PC-3 (cell line): ENCODE measurements at regions not wholly inside any gene's neighbourhood (a gene's known extent, or its start where the extent isn't known, plus 50 kb on each side); places are given as distances from the start of the nearest gene placed in this dataset.

ENCODE experiments used
- ATAC-seq: fragments of 200-7000 bp; cut with Tn5 transposase; 2 replicates; pipeline ENCODE4 v1.9.1; 2020; ENCODE audit warnings: mild to moderate bottlenecking, moderate library complexity
- BruUV-seq: library from RNA; stranded (reverse); fragments of 400-500 nt; replicated peaks from 2 replicates; lab custom pipeline; 2021; lab: Mats Ljungman, UMichigan
- CTCF ChIA-PET: fragments of 300-600 bp; sonication (Branson Sonifier 250); formaldehyde crosslinking; loops from one replicate; lab custom pipeline; 2022; ENCODE audit warnings: antibody characterized with exemption; lab: Charles Lee
- POLR2A ChIA-PET: fragments of 300-600 bp; sonication (Branson Sonifier 250); formaldehyde crosslinking; loops from one replicate; lab custom pipeline; 2022; ENCODE audit warnings: antibody characterized with exemption; ENCODE audit not compliant: unreplicated experiment; lab: Charles Lee
- DNase-seq: peaks from one replicate; pipeline ENCODE4 v3.0.0-alpha.2; 2015
- H2AFZ ChIP-seq: fragments of 300-600 bp; sonication (generic); 2 replicates; pipeline ENCODE4 v1.6.0; 2016; ENCODE audit warnings: antibody characterized with exemption, low read length
- H3F3A ChIP-seq: fragments of 300-600 bp; sonication (generic); one replicate; pipeline ENCODE4 v1.6.0; 2017; ENCODE audit warnings: antibody characterized with exemption, low read length, control low read depth, mild to moderate bottlenecking; ENCODE audit not compliant: unreplicated experiment
- H3K27ac ChIP-seq: fragments of 300-600 bp; sonication (generic); 2 replicates; pipeline ENCODE4 v1.5.1; 2016; ENCODE audit warnings: mild to moderate bottlenecking, low read length
- H3K27me3 ChIP-seq: fragments of 300-600 bp; sonication (generic); 2 replicates; pipeline ENCODE4 v1.6.1; 2016; ENCODE audit warnings: low read length, mixed read lengths
- H3K36me3 ChIP-seq: fragments of 300-600 bp; sonication (generic); 2 replicates; pipeline ENCODE4 v1.6.1; 2016; ENCODE audit warnings: low read depth, mixed run types, low read length, mixed read lengths
- H3K4me1 ChIP-seq: fragments of 300-600 bp; sonication (generic); 2 replicates; pipeline ENCODE4 v1.5.1; 2016; ENCODE audit warnings: low read length; ENCODE audit not compliant: insufficient read depth
- H3K4me2 ChIP-seq: fragments of 300-600 bp; sonication (generic); 2 replicates; pipeline ENCODE4 v1.6.0; 2016; ENCODE audit warnings: low read length
- H3K4me3 ChIP-seq: fragments of 300-600 bp; sonication (generic); 2 replicates; pipeline ENCODE4 v1.5.1; 2016; ENCODE audit warnings: mild to moderate bottlenecking, low read length, mixed read lengths
- H3K79me2 ChIP-seq: fragments of 300-600 bp; sonication (generic); 2 replicates; pipeline ENCODE4 v1.6.1; 2017; ENCODE audit warnings: low read length, mixed read lengths
- H3K9ac ChIP-seq: fragments of 300-600 bp; sonication (generic); 2 replicates; pipeline ENCODE4 v1.6.0; 2016; ENCODE audit warnings: mild to moderate bottlenecking, low read length
- H3K9me2 ChIP-seq: fragments of 300-600 bp; sonication (generic); replicated peaks from 2 replicates; pipeline ENCODE4 v1.6.1; 2016; ENCODE audit warnings: mixed run types, low read length, mixed read lengths
- H3K9me3 ChIP-seq: fragments of 300-600 bp; sonication (generic); 2 replicates; pipeline ENCODE4 v1.6.1; 2016; ENCODE audit warnings: low read length, mixed read lengths
- H4K20me1 ChIP-seq: fragments of 300-600 bp; sonication (generic); 2 replicates; pipeline ENCODE4 v1.6.1; 2016; ENCODE audit warnings: low read length, mixed read lengths
- CTCF ChIP-seq: fragments of 300-600 bp; sonication (generic); conservative IDR thresholded peaks from 2 replicates; pipeline ENCODE4 v1.5.1; 2017; ENCODE audit warnings: antibody characterized with exemption, low read depth, mild to moderate bottlenecking, low read length
- EZH2 ChIP-seq: fragments of 300-600 bp; sonication (generic); IDR thresholded peaks from one replicate; pipeline ENCODE4 v1.6.1; 2017; ENCODE audit warnings: antibody characterized with exemption, mild to moderate bottlenecking, low read length; ENCODE audit not compliant: unreplicated experiment
- EZH2phosphoT487 ChIP-seq: fragments of 300-600 bp; sonication (generic); IDR thresholded peaks from 2 replicates; pipeline ENCODE4 v1.6.1; 2018; ENCODE audit warnings: mild to moderate bottlenecking, antibody characterized with exemption, low read length, borderline replicate concordance
- intact Hi-C: fragments of 100-400 bp; cut with micrococcal nuclease; formaldehyde crosslinking; loops from 2 replicates; pipeline ENCODE4 v1.9.0; 2023

- no peak overlapping the region for H3K9ac ChIP-seq
- H3K79me2 ChIP-seq: no peaks in the 10 kb centered on the region
- no peak overlapping the region for H3K4me2 ChIP-seq
- no peak overlapping the region for H3K27ac ChIP-seq
- H4K20me1 ChIP-seq: no peaks in the 10 kb centered on the region
- POLR2A ChIA-PET: no interaction called here
- DNase-seq (no peak), ATAC-seq (no peak)
- H3K9me2 ChIP-seq: no peaks in the 10 kb centered on the region
- H3F3A ChIP-seq: no peaks in the 10 kb centered on the region
- H3K36me3 ChIP-seq: no peaks in the 10 kb centered on the region
- intact Hi-C loops: no loop called here
- H3K4me1 ChIP-seq: no peaks in the 10 kb centered on the region
- no peak overlapping the region for H2AFZ ChIP-seq
- CTCF ChIA-PET: no interaction called here
- H3K4me3 ChIP-seq: no peak overlapping the region
- BruUV-seq: no TSS peak
- TF ChIP-seq EZH2 (no peak), CTCF (no peak), EZH2phosphoT487 (no peak)
- no peaks in the 10 kb centered on the region for H3K9me3 ChIP-seq
- peaks cover 47% of the 10 kb centered on the region for H3K27me3 ChIP-seq
Measured at GRCh38 chr16:49115956-49116355, 165.7 kb downstream of the CBLN1 start.

DNA sequence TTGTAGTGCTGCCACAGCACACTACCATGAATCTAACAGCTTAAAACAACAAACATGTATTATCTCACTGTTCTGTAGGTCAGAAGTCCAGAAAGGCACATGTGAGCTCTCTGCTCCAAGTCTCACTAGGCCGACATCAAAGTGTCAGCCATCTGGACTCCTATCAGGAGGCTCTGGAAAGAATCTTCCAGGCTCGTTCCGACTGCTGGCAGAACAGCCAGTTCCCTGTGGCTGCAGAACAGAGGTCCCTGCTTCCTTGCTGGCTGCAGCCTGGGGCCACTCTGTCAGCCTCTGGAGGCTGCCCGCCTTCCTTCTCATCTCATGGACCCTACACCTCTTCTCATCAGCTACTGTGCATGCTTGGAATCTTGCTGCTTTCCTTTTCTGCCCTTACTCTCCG, 168.9 kb downstream of the CBLN1 start:
- no TSS peak for BruUV-seq
- DNase-seq (no peak), ATAC-seq (no peak)
- H3K9me2 ChIP-seq: no peaks in the 10 kb centered on the region
- H3K27ac ChIP-seq: no peak overlapping the region
- H3K79me2 ChIP-seq: no peaks in the 10 kb centered on the region
- POLR2A ChIA-PET: no interaction called here
- H3K4me3 ChIP-seq: no peak overlapping the region
- TF ChIP-seq EZH2 (no peak), CTCF (no peak), EZH2phosphoT487 (no peak)
- no peak overlapping the region for H3K4me2 ChIP-seq
- no peaks in the 10 kb centered on the region for H3K4me1 ChIP-seq
- no peak overlapping the region for H2AFZ ChIP-seq
- H3K9ac ChIP-seq: no peak overlapping the region
- intact Hi-C loops: no loop called here
- H3K36me3 ChIP-seq: no peaks in the 10 kb centered on the region
- H4K20me1 ChIP-seq: no peaks in the 10 kb centered on the region
- no peaks in the 10 kb centered on the region for H3F3A ChIP-seq
- CTCF ChIA-PET: no interaction called here
- H3K27me3 ChIP-seq: peaks cover 59% of the 10 kb centered on the region
- H3K9me3 ChIP-seq: no peaks in the 10 kb centered on the region

GRCh38 chr16:49111351-49111750, 170.3 kb downstream of the CBLN1 start:
- BruUV-seq: no TSS peak

More at GRCh38 chr16:49111351-49111750, 170.3 kb downstream of the CBLN1 start:
- Histone ChIP-seq H3K9ac (no peak overlapping the region), H3K9me3 (no peaks in the 10 kb centered on the region), H3K4me3 (no peak overlapping the region), H3K27ac (no peak overlapping the region), H3K9me2 (no peaks in the 10 kb centered on the region), H3K4me1 (no peaks in the 10 kb centered on the region), H3F3A (no peaks in the 10 kb centered on the region), H3K4me2 (no peak overlapping the region), H2AFZ (no peak overlapping the region), H3K27me3 (peaks cover 63% of the 10 kb centered on the region), H4K20me1 (no peaks in the 10 kb centered on the region), H3K79me2 (no peaks in the 10 kb centered on the region), H3K36me3 (no peaks in the 10 kb centered on the region)
- DNase-seq (no peak), ATAC-seq (no peak)
- POLR2A ChIA-PET: no interaction called here
- TF ChIP-seq CTCF: no peak
- TF ChIP-seq EZH2: no peak
- no peak for TF ChIP-seq EZH2phosphoT487
- intact Hi-C loops: no loop called here
- CTCF ChIA-PET: no interaction called here
